Brain microvascular endothelial cell (primary cell): ENCODE measurements at regions not wholly inside any gene's neighbourhood (a gene's known extent, or its start where the extent isn't known, plus 50 kb on each side); places are given as distances from the start of the nearest gene placed in this dataset.

ENCODE experiments used
- DNase-seq: peaks from one replicate; pipeline ENCODE4 v3.0.0-alpha.2; 2020
- H3K27ac ChIP-seq: fragments of 250-450 bp; sonication (Bioruptor Pico); 2 replicates; pipeline ENCODE4 v1.5.1; 2020; ENCODE audit warnings: mild to moderate bottlenecking, moderate library complexity
- H3K27me3 ChIP-seq: fragments of 250-450 bp; sonication (Bioruptor Pico); replicated peaks from 2 replicates; pipeline ENCODE4 v1.5.1; 2020; ENCODE audit warnings: mild to moderate bottlenecking
- H3K36me3 ChIP-seq: fragments of 250-450 bp; sonication (Bioruptor Pico); replicated peaks from 2 replicates; pipeline ENCODE4 v1.5.1; 2020; ENCODE audit warnings: mild to moderate bottlenecking
- H3K4me3 ChIP-seq: 2 replicates; pipeline ENCODE4 v1.5.1; 2011; ENCODE audit warnings: low read depth, mild to moderate bottlenecking, control low read depth, low read length, moderate library complexity
- in situ Hi-C: cut with HindIII; loops from 2 replicates; pipeline ENCODE4 v1.10.0; 2017; ENCODE audit warnings: low sequenced_read_pairs, low pct_ligation_motif_present
- TF ChIP-seq, protein P1 (sequence below): IDR thresholded peaks from 2 replicates; pipeline ENCODE4 v1.5.1; 2011; ENCODE audit warnings: low read depth, mild to moderate bottlenecking, moderate library complexity, low read length, control low read depth, inconsistent platforms; ENCODE audit errors: missing control alignments

DNA sequence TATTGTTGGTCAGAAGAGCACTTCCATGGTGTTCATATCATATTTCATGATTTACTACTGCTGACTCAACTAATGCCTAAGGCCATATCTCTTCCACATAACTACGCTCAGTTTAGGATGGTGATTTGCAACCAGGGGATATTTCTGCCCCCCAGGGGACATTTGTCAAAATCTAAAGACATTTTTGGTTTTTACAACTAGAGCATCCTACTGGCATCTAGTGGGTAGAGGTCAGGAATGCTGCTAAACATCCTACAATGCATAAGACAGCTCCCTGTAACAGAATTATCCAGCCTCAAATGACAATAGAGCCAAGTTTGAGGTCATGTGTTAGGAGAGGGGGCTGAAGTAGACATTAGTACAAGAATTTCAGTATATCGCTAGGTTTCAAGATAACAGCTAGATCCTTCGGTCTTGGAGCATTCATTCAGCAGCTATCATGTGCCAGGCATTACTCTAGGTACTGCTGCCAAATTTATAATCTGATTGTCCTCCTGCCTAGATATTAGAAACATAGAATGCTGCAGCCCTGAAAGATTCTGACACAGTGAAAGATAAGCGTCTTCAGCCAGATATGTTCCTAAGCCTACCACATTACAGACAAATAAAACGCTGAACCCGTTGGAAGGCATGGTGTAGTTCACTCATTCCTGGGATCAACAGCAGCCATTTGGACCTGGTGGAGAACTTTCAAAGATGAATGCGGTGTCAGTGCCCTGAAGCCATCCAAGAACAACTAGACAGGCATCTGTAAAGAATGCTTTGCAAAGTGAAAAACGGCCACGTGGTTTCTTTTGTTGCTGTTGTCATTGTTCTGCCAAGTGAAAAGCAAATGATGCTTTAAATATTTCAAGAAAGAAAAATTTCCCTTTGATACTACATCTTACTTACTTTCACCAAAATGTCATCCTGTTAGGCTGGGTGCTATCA, 55.5 kb upstream of the FST start:
- DNase-seq = no peak
- Histone ChIP-seq H3K4me3 (no peak overlapping the region), H3K36me3 (no peaks in the 10 kb centered on the region), H3K27me3 (no peaks in the 10 kb centered on the region), H3K27ac (peak overlapping the region; percentile 61)
- TF ChIP-seq, protein P1, sequence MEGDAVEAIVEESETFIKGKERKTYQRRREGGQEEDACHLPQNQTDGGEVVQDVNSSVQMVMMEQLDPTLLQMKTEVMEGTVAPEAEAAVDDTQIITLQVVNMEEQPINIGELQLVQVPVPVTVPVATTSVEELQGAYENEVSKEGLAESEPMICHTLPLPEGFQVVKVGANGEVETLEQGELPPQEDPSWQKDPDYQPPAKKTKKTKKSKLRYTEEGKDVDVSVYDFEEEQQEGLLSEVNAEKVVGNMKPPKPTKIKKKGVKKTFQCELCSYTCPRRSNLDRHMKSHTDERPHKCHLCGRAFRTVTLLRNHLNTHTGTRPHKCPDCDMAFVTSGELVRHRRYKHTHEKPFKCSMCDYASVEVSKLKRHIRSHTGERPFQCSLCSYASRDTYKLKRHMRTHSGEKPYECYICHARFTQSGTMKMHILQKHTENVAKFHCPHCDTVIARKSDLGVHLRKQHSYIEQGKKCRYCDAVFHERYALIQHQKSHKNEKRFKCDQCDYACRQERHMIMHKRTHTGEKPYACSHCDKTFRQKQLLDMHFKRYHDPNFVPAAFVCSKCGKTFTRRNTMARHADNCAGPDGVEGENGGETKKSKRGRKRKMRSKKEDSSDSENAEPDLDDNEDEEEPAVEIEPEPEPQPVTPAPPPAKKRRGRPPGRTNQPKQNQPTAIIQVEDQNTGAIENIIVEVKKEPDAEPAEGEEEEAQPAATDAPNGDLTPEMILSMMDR = no peak
- in situ Hi-C loops = no loop called here

DNA sequence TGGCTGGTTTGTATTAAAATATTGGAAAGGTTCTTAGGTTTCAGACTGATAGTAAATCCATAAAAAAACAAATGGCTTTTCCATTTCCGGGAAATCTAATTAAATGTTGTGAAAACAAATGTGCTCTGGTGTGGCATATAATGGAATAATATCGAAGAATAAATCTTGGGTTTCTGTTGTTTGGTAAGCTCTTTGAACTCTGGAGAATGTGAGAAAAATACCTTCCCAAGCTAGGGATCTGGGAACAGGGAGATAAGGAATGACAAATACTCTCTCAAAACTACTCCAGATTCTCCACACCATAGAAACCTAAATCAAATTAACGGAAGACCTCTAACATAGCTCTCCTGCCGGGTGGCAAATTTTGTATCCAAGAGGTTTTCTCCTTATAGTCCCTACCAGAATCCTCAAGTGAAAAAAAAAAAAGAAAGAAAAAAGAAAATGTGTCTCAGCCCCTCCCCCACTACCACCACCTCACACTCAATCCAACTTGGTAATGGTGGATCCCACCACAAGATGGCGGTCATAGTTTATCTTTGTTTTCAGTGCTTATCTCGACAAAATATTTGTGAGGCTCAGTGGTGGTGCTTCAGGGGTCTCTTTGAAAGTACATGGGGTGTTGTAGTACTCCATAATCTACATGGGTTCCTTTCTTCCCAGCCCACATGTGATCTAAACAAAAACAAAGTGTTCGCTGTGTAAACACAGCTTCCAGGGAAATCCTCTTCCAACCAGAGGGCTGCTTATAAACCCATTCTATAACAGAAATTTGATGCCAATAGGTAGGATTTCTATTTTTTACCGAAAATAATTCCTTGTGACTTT, 54.5 kb upstream of the FST start:
- no peak overlapping the region for H3K4me3 ChIP-seq
- H3K27me3 ChIP-seq = no peaks in the 10 kb centered on the region
- peak overlapping the region; percentile 61 for H3K27ac ChIP-seq
- in situ Hi-C loops = no loop called here
- DNase-seq = no peak
- TF ChIP-seq, protein P1 = peak; percentile 39
- no peaks in the 10 kb centered on the region for H3K36me3 ChIP-seq

DNA sequence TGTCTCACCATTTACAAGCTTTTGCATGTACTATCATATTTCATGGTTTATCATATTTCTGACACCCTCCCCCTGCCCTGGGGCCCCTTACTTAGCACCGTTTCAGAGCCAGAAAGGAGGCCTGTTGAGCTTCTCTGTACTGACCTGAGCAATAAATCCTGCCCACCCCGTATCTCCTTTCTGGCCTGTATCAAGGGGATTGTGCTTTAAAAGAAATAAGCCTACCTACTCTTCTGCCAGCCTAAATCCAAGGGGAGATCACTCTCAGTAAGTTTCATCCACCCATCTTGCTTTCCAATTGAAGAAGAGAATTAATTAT, 54.0 kb upstream of the FST start:
- H3K27me3 ChIP-seq = no peaks in the 10 kb centered on the region
- no peak overlapping the region for H3K27ac ChIP-seq
- in situ Hi-C loops = no loop called here
- H3K4me3 ChIP-seq = no peak overlapping the region
- TF ChIP-seq, protein P1 = no peak
- H3K36me3 ChIP-seq = no peaks in the 10 kb centered on the region
- no peak for DNase-seq

DNA sequence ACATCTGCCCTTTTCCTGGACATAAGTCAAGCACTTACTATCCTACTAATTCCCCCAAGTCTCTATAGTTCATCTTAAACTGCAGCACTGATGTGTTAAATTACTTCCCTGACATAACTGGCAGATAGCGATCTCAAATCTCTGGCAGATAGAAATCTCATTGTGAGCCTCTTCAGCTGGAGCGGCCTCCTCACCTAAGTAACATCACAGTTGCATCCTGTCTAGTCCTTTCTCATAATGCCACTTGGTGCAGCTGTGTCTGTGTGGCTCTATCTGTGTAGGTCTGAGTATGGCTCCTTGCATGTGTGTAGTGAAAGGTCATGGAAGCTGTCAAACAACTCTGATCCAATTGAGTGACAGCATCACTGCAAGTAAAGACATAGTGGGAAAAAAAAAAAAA, 53.6 kb upstream of the FST start:
- Histone ChIP-seq H3K36me3 (no peaks in the 10 kb centered on the region), H3K27ac (no peak overlapping the region), H3K27me3 (no peaks in the 10 kb centered on the region), H3K4me3 (no peak overlapping the region)
- TF ChIP-seq, protein P1 = no peak
- no peak for DNase-seq
- in situ Hi-C loops = no loop called here

- Histone ChIP-seq H3K36me3 (no peaks in the 10 kb centered on the region), H3K4me3 (no peak overlapping the region), H3K27me3 (no peaks in the 10 kb centered on the region), H3K27ac (no peak overlapping the region)
- TF ChIP-seq, protein P1 = no peak
- in situ Hi-C loops = no loop called here
- no peak for DNase-seq
Observed at GRCh38 chr5:53427965-53428364, 52.5 kb upstream of the FST start.
